Endothelial cell of umbilical vein (primary cell): ENCODE measurements at regions not wholly inside any gene's neighbourhood (a gene's known extent, or its start where the extent isn't known, plus 50 kb on each side); places are given as distances from the start of the nearest gene placed in this dataset.

Source experiments
- BruUV-seq: library from RNA; stranded (reverse); fragments of 400-500 nt; replicated peaks from 2 replicates; lab custom pipeline; 2021; lab: Mats Ljungman, UMichigan
- CTCF ChIA-PET: fragments of 300-600, 350-600 bp; sonication (Branson Sonifier 250); formaldehyde crosslinking; loops from one replicate; lab custom pipeline; 2021; ENCODE audit warnings: antibody characterized with exemption, inconsistent platforms; lab: Charles Lee
- POLR2A ChIA-PET: fragments of 300-600, 350-600 bp; sonication (Branson Sonifier 250); formaldehyde crosslinking; loops from one replicate; lab custom pipeline; 2021; ENCODE audit warnings: antibody characterized with exemption, inconsistent platforms; lab: Charles Lee
- DNase-seq: peaks from one replicate; pipeline ENCODE4 v3.0.0-alpha.2; 2011; ENCODE audit warnings: low read depth, low spot score
- FAIRE-seq: peaks from 2 replicates; lab custom pipeline; 2011; peaks lifted over from hg19 to GRCh38; lab: Jason Lieb, UNC
- H2AFZ ChIP-seq: 2 replicates; pipeline ENCODE4 v1.6.0; 2012; ENCODE audit warnings: low read depth, low read length, control low read depth, inconsistent platforms
- H3K27ac ChIP-seq: 2 replicates; pipeline ENCODE4 v1.5.1; 2011; ENCODE audit warnings: low read depth, mild to moderate bottlenecking, control low read depth, low read length, moderate library complexity; ENCODE audit not compliant: insufficient read depth
- H3K27me3 ChIP-seq, 2 experiments: 2 replicates each; pipeline versions ENCODE4 v1.6.0 to v1.6.1; 2011; ENCODE audit warnings: low read length in 2 of 2, mixed read lengths in 1 of 2; ENCODE audit not compliant: control insufficient read depth in 2 of 2, insufficient read depth in 2 of 2
- H3K36me3 ChIP-seq, 2 experiments: 2 replicates in 1 of 2; 3 replicates in 1 of 2; pipeline ENCODE4 v1.5.1; 2011; ENCODE audit warnings: low read length in 2 of 2, mild to moderate bottlenecking in 1 of 2, moderate library complexity in 1 of 2; ENCODE audit not compliant: control insufficient read depth in 2 of 2, insufficient read depth in 2 of 2; ENCODE audit errors: extremely low read depth in 1 of 2
- H3K4me1 ChIP-seq: 3 replicates; pipeline ENCODE4 v1.5.1; 2011; ENCODE audit warnings: mild to moderate bottlenecking, low read length; ENCODE audit not compliant: control insufficient read depth, insufficient read depth; ENCODE audit errors: extremely low read depth
- H3K4me2 ChIP-seq: 2 replicates; pipeline ENCODE4 v1.6.1; 2011; ENCODE audit warnings: low read length, control low read depth, mixed read lengths; ENCODE audit not compliant: insufficient read depth
- H3K4me3 ChIP-seq, 3 experiments: fragments of 200-600 bp in 1 of 3; sonication (generic), shearing (Covaris generic) in 1 of 3; replicated peaks in 1 of 3; 2 replicates each; pipeline ENCODE4 v1.5.1; 2011 to 2016; ENCODE audit warnings: control low read depth in 3 of 3, low read length in 3 of 3, mild to moderate bottlenecking in 2 of 3, inconsistent platforms in 1 of 3, low read depth in 1 of 3, moderate library complexity in 1 of 3; ENCODE audit not compliant: insufficient read depth in 1 of 3
- H3K79me2 ChIP-seq: 2 replicates; pipeline ENCODE4 v1.6.0; 2012; ENCODE audit warnings: low read length, inconsistent platforms; ENCODE audit not compliant: control insufficient read depth, insufficient read depth
- H3K9ac ChIP-seq: replicated peaks from 2 replicates; pipeline ENCODE3; 2011; ENCODE audit warnings: low read length, control low read depth; ENCODE audit not compliant: insufficient read depth; ENCODE audit errors: extremely low read depth
- H3K9me1 ChIP-seq: replicated peaks from 3 replicates; pipeline ENCODE4 v1.6.0; 2011; ENCODE audit warnings: mild to moderate bottlenecking, low read length; ENCODE audit not compliant: control insufficient read depth, insufficient read depth; ENCODE audit errors: extremely low read depth
- H3K9me3 ChIP-seq: replicated peaks from 2 replicates; pipeline ENCODE4 v1.5.1; 2012; ENCODE audit warnings: low read length, inconsistent platforms; ENCODE audit not compliant: control insufficient read depth, insufficient read depth
- H4K20me1 ChIP-seq: replicated peaks from 2 replicates; pipeline ENCODE3; 2011; ENCODE audit warnings: mild to moderate bottlenecking, low read length; ENCODE audit not compliant: control insufficient read depth, insufficient read depth; ENCODE audit errors: extremely low read depth
- CTCF ChIP-seq, 2 donors: IDR thresholded peaks; 1 replicate in 1 of 2; 2 replicates in 1 of 2; pipeline ENCODE4 v1.5.1; 2011; ENCODE audit warnings: low read length in 2 of 2, mild to moderate bottlenecking in 2 of 2, moderate library complexity in 2 of 2, control low read depth in 1 of 2, inconsistent platforms in 1 of 2, low read depth in 1 of 2; ENCODE audit not compliant: insufficient read depth in 1 of 2; ENCODE audit errors: extremely low read depth in 1 of 2
- EZH2 ChIP-seq: IDR thresholded peaks from 2 replicates; pipeline ENCODE4 v1.6.1; 2012; ENCODE audit warnings: borderline replicate concordance, low read depth, mild to moderate bottlenecking, moderate library complexity, low read length, inconsistent platforms; ENCODE audit not compliant: severe bottlenecking
- FOS ChIP-seq: IDR thresholded peaks from 2 replicates; pipeline ENCODE4 v1.6.1; 2011; ENCODE audit warnings: mild to moderate bottlenecking, low read length, moderate library complexity, borderline replicate concordance; ENCODE audit not compliant: insufficient read depth
- GATA2 ChIP-seq: IDR thresholded peaks from 2 replicates; pipeline ENCODE4 v1.7.0; 2011; ENCODE audit warnings: low read depth, mild to moderate bottlenecking, moderate library complexity, mixed read lengths, low read length; ENCODE audit not compliant: insufficient read length, insufficient read depth
- JUN ChIP-seq: IDR thresholded peaks from 2 replicates; pipeline ENCODE4 v1.6.1; 2011; ENCODE audit warnings: borderline replicate concordance, low read depth; ENCODE audit not compliant: insufficient read length, insufficient read depth
- MAX ChIP-seq: IDR thresholded peaks from 2 replicates; pipeline ENCODE4 v1.6.1; 2011; ENCODE audit not compliant: insufficient read depth, insufficient read length
- MYC ChIP-seq: IDR thresholded peaks from one replicate; pipeline ENCODE4 v1.6.1; 2011; ENCODE audit warnings: mild to moderate bottlenecking, low read depth, low read length
- POLR2A ChIP-seq: IDR thresholded peaks from 2 replicates; pipeline ENCODE4 v1.6.1; 2012; ENCODE audit warnings: low read depth, mild to moderate bottlenecking, control low read depth, low read length
- POLR2AphosphoS5 ChIP-seq: IDR thresholded peaks from 2 replicates; pipeline ENCODE4 v1.6.1; 2012; ENCODE audit warnings: low read depth, mild to moderate bottlenecking, control low read depth, low read length, moderate library complexity; ENCODE audit not compliant: insufficient read depth
- dilution Hi-C: fragments of 300-500 bp; cut with MboI; formaldehyde crosslinking; loops from one replicate; pipeline ENCODE4 v1.15.0; 2019; ENCODE audit warnings: low sequenced_read_pairs; ENCODE audit not compliant: extremely low pct_ligation_motif_present
- intact Hi-C: fragments of 100-400 bp; cut with micrococcal nuclease; formaldehyde crosslinking; loops from one replicate; pipeline ENCODE4 v1.10.0; 2022

- Histone ChIP-seq H3K4me1 (no peaks in the 10 kb centered on the region), H3K79me2 (no peaks in the 10 kb centered on the region), H3K9ac (no peak overlapping the region), H3K36me3 (no peaks in the 10 kb centered on the region), H2AFZ (no peak overlapping the region), H4K20me1 (no peaks in the 10 kb centered on the region), H3K4me2 (no peak overlapping the region), H3K4me3 (no peak overlapping the region), H3K9me3 (peaks cover 7% of the 10 kb centered on the region), H3K27me3 (no peaks in the 10 kb centered on the region), H3K9me1 (no peaks in the 10 kb centered on the region), H3K27ac (no peak overlapping the region)
- ChIA-PET POLR2A (no interaction called here), CTCF (no interaction called here)
- DNase-seq (no peak), FAIRE-seq (no peak)
- TF ChIP-seq EZH2, result no peak
- TF ChIP-seq FOS, result no peak
- no peak for TF ChIP-seq CTCF (IDR thresholded peaks at IDR 0.05; ENCODE audit: extremely low read depth in 1 of 2, insufficient read depth in 1 of 2, low read depth in 1 of 2, low read length in 2 of 2)
- no peak for TF ChIP-seq MAX
- TF ChIP-seq POLR2AphosphoS5, result no peak
- TF ChIP-seq GATA2, result no peak
- TF ChIP-seq JUN, result no peak
- TF ChIP-seq POLR2A, result no peak
- TF ChIP-seq MYC, result no peak
- dilution Hi-C loops, result no loop called here
- intact Hi-C loops, result no loop called here
- no TSS peak for BruUV-seq
Observed at GRCh38 chr10:130771491-130771946, 540.0 kb downstream of the TCERG1L start.
